OCI-LY1 (cell line): ENCODE measurements at regions not wholly inside any gene's neighbourhood (a gene's known extent, or its start where the extent isn't known, plus 50 kb on each side); places are given as distances from the start of the nearest gene placed in this dataset.

Experiments
- CTCF ChIP-seq: fragments of 200-600 bp; sonication (generic), shearing (Covaris generic); IDR thresholded peaks from 2 replicates; pipeline ENCODE4 v1.5.1; 2017; ENCODE audit warnings: mild to moderate bottlenecking, antibody characterized with exemption, low read length, moderate library complexity, mixed read lengths
- EZH2 ChIP-seq: fragments of 200-600 bp; sonication (generic), shearing (Covaris generic); IDR thresholded peaks from 2 replicates; pipeline ENCODE4 v1.8.0; 2017; ENCODE audit warnings: borderline replicate concordance, mixed run types, mild to moderate bottlenecking, antibody characterized with exemption, low read length, moderate library complexity, mixed read lengths

- TF ChIP-seq EZH2 (no peak), CTCF (no peak)
Measured at GRCh38 chr6:82832811-82833210, 232.8 kb downstream of the UBE3D start.
